NT2/D1 (cell line): ENCODE measurements at regions not wholly inside any gene's neighbourhood (a gene's known extent, or its start where the extent isn't known, plus 50 kb on each side); places are given as distances from the start of the nearest gene placed in this dataset.

ENCODE experiments used
- DNase-seq: peaks from one replicate; pipeline ENCODE4 v3.0.0-alpha.2; 2011; ENCODE audit warnings: low read depth, low spot score
- H3K27me3 ChIP-seq: 2 replicates; pipeline ENCODE4 v1.6.0; 2011; ENCODE audit warnings: mild to moderate bottlenecking; ENCODE audit not compliant: insufficient read length, insufficient read depth
- H3K36me3 ChIP-seq: 2 replicates; pipeline ENCODE4 v1.6.1; 2011; ENCODE audit warnings: mild to moderate bottlenecking, low read length, mixed read lengths; ENCODE audit not compliant: insufficient read depth, insufficient read length
- H3K4me1 ChIP-seq: 2 replicates; pipeline ENCODE4 v1.5.1; 2011; ENCODE audit not compliant: insufficient read depth, insufficient read length
- H3K4me3 ChIP-seq: 2 replicates; pipeline ENCODE4 v1.5.1; 2011; ENCODE audit warnings: low read depth; ENCODE audit not compliant: insufficient read length
- H3K9ac ChIP-seq: 2 replicates; pipeline ENCODE4 v1.6.0; 2011; ENCODE audit warnings: low read depth; ENCODE audit not compliant: insufficient read length
- H3K9me3 ChIP-seq: 2 replicates; pipeline ENCODE4 v1.5.1; 2011; ENCODE audit warnings: mild to moderate bottlenecking, low read length; ENCODE audit not compliant: insufficient read depth
- SUZ12 ChIP-seq: IDR thresholded peaks from 2 replicates; pipeline ENCODE4 v1.6.1; 2011; ENCODE audit not compliant: insufficient read length, insufficient read depth; ENCODE audit errors: extremely low read depth
- YY1 ChIP-seq: IDR thresholded peaks from 2 replicates; pipeline ENCODE4 v1.6.1; 2011; ENCODE audit not compliant: insufficient read length, insufficient read depth
- ZNF274 ChIP-seq: IDR thresholded peaks from 2 replicates; pipeline ENCODE4 v1.6.1; 2011; ENCODE audit warnings: mild to moderate bottlenecking, low read depth, low read length

DNA sequence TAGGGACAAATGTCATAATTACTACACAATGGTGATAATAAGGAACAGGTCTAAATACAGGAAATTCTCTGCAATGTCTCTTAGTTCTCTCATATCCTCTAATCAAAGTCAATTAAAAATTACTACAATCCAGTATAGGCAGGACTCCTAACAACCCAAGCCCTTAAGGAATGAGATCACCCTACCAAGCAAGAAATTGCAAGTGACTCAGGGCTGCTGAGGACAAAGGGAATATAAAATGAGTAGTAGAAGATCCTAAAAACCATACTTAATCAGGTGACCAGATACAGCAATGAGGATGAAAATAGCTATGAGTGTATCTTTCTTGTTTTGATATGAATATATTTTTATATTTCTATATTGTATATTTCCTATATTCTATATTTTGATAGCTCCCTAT is 250.0 kb upstream of the DCC start:
- no peak for DNase-seq
- H3K9me3 ChIP-seq: no peaks in the 10 kb centered on the region
- no peak overlapping the region for H3K9ac ChIP-seq
- H3K4me3 ChIP-seq: no peak overlapping the region
- no peaks in the 10 kb centered on the region for H3K36me3 ChIP-seq
- TF ChIP-seq ZNF274: no peak
- TF ChIP-seq SUZ12: no peak
- TF ChIP-seq YY1: no peak
- H3K27me3 ChIP-seq: no peaks in the 10 kb centered on the region
- no peaks in the 10 kb centered on the region for H3K4me1 ChIP-seq

DNA sequence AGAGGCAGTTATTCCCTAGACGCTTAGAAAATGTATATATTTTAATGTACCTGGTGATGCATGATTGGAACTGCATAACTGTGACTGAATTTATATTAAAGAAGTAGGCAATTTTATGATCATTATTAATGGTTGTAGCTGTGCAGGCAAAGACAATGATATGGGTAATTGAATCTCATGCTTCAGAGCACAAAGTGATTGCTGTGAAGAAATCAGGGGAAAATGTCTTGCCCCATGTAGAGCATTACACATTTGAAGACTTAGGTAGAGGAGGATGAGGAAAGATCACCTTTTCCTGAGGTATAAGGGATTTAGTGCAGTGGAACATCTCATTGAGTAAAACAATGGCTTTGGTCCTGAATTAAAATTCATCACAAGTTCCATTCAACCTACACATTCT is 246.8 kb upstream of the DCC start:
- TF ChIP-seq YY1 (no peak), SUZ12 (no peak), ZNF274 (no peak)
- no peak overlapping the region for H3K9ac ChIP-seq
- no peak for DNase-seq
- H3K4me3 ChIP-seq: no peak overlapping the region
- no peaks in the 10 kb centered on the region for H3K9me3 ChIP-seq
- H3K27me3 ChIP-seq: no peaks in the 10 kb centered on the region
- H3K36me3 ChIP-seq: no peaks in the 10 kb centered on the region
- no peaks in the 10 kb centered on the region for H3K4me1 ChIP-seq

DNA sequence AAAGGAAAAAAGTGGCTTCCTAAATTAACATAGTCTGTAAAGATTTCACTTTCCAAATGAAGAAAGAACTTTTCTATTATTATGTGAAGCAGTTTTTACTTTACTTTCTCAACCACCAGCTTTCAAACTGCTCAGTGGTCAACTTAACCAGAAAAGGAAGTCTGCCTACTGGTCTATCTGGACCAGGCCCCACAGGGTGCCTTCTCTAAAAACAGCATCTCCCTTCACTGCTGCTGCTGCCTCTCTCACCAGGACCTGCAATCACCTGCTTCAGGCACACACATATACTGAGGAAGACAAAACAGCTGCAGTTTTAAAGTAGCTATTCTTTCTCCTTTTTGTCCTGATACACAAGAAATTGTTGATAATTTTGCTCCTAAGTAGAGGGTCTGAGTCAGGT is 221.3 kb upstream of the DCC start:
- no peaks in the 10 kb centered on the region for H3K27me3 ChIP-seq
- H3K9ac ChIP-seq: no peak overlapping the region
- no peak for DNase-seq
- no peak for TF ChIP-seq YY1
- TF ChIP-seq ZNF274: no peak
- TF ChIP-seq SUZ12: no peak
- H3K36me3 ChIP-seq: no peaks in the 10 kb centered on the region
- H3K4me1 ChIP-seq: no peaks in the 10 kb centered on the region
- no peak overlapping the region for H3K4me3 ChIP-seq
- no peaks in the 10 kb centered on the region for H3K9me3 ChIP-seq

DNA sequence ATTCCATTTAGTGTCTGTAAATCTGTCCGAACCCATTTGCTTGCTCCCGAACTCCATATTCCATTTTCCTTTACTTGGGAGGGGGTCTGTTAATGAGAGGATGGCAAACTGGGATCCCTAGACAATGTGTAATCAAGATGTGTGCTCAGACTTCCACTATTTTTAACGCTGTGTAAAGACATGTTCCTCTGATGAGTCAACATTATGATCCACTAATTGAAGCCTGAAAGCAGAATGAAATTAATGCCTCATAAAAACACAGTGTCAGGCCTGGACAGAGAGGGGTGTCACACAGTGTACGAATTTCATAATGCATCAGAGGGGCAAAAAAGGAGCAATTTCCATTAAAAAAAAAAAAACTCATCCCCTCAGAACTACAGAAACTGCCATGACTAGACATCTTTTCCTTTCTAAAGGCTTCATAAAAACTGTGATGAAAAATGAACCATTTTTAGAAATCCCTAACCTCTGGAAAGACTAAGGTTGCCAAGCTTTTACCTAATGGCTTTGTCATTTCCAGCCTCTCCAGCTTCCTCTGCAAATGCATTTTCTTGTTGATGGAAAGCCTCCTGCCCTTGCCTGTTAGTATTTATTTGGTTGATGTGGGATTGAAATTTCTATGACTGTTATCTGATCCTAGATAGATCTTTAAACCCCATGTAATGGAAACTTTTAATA is 209.2 kb upstream of the DCC start:
- no peaks in the 10 kb centered on the region for H3K9me3 ChIP-seq
- no peak for DNase-seq
- no peak overlapping the region for H3K4me3 ChIP-seq
- H3K4me1 ChIP-seq: no peaks in the 10 kb centered on the region
- H3K36me3 ChIP-seq: no peaks in the 10 kb centered on the region
- no peaks in the 10 kb centered on the region for H3K27me3 ChIP-seq
- no peak overlapping the region for H3K9ac ChIP-seq
- no peak for TF ChIP-seq SUZ12
- no peak for TF ChIP-seq ZNF274
- no peak for TF ChIP-seq YY1

DNA sequence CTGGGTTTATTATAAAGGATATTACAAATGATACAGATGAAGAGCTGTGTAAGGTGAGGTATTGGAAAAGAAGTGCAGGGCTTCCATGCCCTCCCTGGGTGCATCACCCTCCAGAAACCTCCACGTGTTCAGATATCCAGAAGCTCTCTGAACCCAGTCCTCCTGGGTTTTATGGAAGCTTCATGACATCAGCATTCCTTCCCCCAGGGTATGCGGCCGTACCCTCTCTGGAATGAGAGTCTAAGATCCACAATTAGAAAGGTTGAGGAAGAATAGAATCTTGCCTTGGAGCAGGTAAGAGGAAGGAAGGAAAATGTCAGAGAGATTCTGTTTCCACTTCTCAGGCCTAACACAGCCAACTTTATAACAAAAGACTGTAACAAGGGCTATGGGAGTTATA is 208.2 kb upstream of the DCC start:
- no peaks in the 10 kb centered on the region for H3K4me1 ChIP-seq
- no peaks in the 10 kb centered on the region for H3K27me3 ChIP-seq
- H3K9ac ChIP-seq: no peak overlapping the region
- H3K9me3 ChIP-seq: 0 out of 2 replicates have a peak, but pooled peaks cover 4% of the 10 kb centered on the region
- TF ChIP-seq YY1 (no peak), SUZ12 (no peak), ZNF274 (no peak)
- no peak for DNase-seq
- H3K36me3 ChIP-seq: no peaks in the 10 kb centered on the region
- no peak overlapping the region for H3K4me3 ChIP-seq

DNA sequence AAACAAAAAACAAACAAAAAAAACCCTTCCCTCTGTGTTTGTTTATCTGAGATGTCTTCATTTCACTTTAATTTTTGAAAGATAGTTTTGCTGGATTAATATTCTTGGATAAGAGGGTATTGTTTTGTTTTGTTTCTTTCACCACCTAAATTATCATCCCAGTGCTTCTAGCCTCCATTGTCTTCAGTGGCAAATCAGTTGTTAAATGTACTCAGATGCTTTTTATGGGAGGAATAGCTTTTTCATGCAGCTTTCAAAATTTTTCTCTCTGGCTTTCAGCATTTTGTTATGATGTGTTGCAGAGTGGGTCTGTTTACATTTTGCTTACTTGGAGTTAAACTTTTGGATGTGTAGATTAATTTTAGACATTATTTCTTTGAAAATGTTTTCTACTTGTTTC is 203.5 kb upstream of the DCC start:
- H3K27me3 ChIP-seq: no peaks in the 10 kb centered on the region
- no peaks in the 10 kb centered on the region for H3K4me1 ChIP-seq
- no peak for DNase-seq
- H3K36me3 ChIP-seq: no peaks in the 10 kb centered on the region
- peaks cover 8% of the 10 kb centered on the region; the same call in 1 of the 2 replicates for H3K9me3 ChIP-seq
- H3K4me3 ChIP-seq: no peak overlapping the region
- TF ChIP-seq SUZ12 (no peak), ZNF274 (no peak), YY1 (no peak)
- H3K9ac ChIP-seq: no peak overlapping the region

DNA sequence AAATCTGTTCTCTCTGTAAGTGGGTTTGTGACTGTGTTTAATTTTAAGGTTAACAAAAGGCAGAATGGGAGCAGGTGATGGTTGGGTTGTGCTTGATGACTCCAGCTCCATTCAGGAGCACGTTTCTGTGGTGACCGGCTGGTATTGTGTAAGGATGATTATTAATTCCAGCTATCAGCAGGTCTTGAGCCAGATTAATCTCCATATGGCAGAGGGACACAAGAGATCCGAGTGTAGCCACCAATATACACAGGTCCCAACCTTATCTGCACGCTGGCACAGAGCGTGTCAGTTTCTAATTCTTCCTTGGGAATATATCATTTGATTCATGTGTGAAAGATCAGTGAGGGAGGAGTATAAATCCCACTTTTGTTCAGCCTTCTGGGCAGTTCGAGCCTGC is 199.0 kb upstream of the DCC start:
- Histone ChIP-seq H3K36me3 (no peaks in the 10 kb centered on the region), H3K9me3 (peaks cover 8% of the 10 kb centered on the region; the same call in 1 of the 2 replicates), H3K9ac (no peak overlapping the region), H3K4me1 (no peaks in the 10 kb centered on the region), H3K27me3 (no peaks in the 10 kb centered on the region), H3K4me3 (no peak overlapping the region)
- DNase-seq: no peak
- TF ChIP-seq YY1 (no peak), ZNF274 (no peak), SUZ12 (no peak)
